MM.1S (cell line): ENCODE measurements at regions not wholly inside any gene's neighbourhood (a gene's known extent, or its start where the extent isn't known, plus 50 kb on each side); places are given as distances from the start of the nearest gene placed in this dataset.

Experiments used
- EZH2 ChIP-seq: fragments of 300-600 bp; sonication (generic); optimal IDR thresholded peaks from 2 replicates; pipeline ENCODE3; 2017; ENCODE audit warnings: low read depth, mild to moderate bottlenecking, antibody characterized with exemption, low read length, mixed read lengths
- TF ChIP-seq, protein P1 (sequence below): fragments of 300-600 bp; sonication (generic); IDR thresholded peaks from 2 replicates; pipeline ENCODE4 v1.5.1; 2016; ENCODE audit warnings: antibody characterized with exemption, low read length, mixed read lengths

DNA sequence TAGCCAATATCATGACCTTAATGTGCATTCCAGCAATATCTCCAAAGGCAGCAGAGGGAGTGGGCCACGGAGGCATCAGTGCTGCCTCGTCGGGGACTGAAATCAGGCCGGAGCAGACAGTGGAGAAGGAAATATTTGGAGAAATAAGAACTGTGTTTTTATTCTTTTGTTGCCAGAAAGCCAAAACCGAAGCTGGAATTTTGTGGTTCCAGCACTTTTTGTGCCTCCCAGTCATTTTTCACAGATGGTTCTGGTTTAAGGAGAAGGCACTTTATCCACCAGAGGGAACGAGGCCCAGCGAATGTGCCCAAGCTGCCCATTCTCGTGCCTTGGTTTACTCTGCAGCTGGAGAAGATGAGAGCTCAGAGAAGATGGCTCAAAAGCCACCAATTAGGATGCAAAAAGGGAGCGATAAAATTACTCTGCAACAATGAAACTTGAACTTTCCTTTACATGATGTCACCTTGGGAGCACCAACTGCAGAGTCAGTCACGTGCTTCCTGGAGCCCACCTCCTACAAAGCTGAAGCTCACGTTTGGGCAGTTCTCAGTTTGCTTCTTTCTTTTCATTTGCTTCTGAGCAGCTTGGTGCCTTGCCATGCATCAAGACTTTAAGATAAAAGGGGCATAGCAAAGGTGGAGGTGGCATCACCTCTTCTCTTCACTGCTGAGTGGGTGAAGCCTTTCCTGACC, 288.7 kb downstream of the LPIN1 start:
- TF ChIP-seq, protein P1, sequence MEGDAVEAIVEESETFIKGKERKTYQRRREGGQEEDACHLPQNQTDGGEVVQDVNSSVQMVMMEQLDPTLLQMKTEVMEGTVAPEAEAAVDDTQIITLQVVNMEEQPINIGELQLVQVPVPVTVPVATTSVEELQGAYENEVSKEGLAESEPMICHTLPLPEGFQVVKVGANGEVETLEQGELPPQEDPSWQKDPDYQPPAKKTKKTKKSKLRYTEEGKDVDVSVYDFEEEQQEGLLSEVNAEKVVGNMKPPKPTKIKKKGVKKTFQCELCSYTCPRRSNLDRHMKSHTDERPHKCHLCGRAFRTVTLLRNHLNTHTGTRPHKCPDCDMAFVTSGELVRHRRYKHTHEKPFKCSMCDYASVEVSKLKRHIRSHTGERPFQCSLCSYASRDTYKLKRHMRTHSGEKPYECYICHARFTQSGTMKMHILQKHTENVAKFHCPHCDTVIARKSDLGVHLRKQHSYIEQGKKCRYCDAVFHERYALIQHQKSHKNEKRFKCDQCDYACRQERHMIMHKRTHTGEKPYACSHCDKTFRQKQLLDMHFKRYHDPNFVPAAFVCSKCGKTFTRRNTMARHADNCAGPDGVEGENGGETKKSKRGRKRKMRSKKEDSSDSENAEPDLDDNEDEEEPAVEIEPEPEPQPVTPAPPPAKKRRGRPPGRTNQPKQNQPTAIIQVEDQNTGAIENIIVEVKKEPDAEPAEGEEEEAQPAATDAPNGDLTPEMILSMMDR, result no peak
- TF ChIP-seq EZH2, result no peak
